NCI-H526 treated with DMSO at 0.1 percent for 48 hours (cell line): ENCODE measurements at regions not wholly inside any gene's neighbourhood (a gene's known extent, or its start where the extent isn't known, plus 50 kb on each side); places are given as distances from the start of the nearest gene placed in this dataset.

Experiments used
- DNase-seq: peaks from one replicate; lab custom pipeline; 2025; lab: John Stamatoyannopoulos, UW

GRCh38 chr6:14031516-14031915, 86.1 kb upstream of the CD83 start:
- DNase-seq, result no peak

GRCh38 chr6:14035071-14035847, 82.3 kb upstream of the CD83 start:
- DNase-seq, result no peak

GRCh38 chr6:14035874-14036273, 81.7 kb upstream of the CD83 start:
- no peak for DNase-seq

- no peak for DNase-seq
Observed at GRCh38 chr6:14036911-14037310, 80.7 kb upstream of the CD83 start.

GRCh38 chr6:14037402-14038277, 79.9 kb upstream of the CD83 start:
- no peak for DNase-seq

GRCh38 chr6:14038467-14039437, 78.8 kb upstream of the CD83 start:
- no peak for DNase-seq

- DNase-seq, result no peak
Observed at GRCh38 chr6:14040042-14040441, 77.5 kb upstream of the CD83 start.

- DNase-seq, result peak; percentile 53
Observed at GRCh38 chr6:14046476-14047068, 71.0 kb upstream of the CD83 start.

- DNase-seq, result no peak
Observed at GRCh38 chr6:14047151-14047740, 70.3 kb upstream of the CD83 start.

- DNase-seq, result no peak
Observed at GRCh38 chr6:14048837-14049236, 68.7 kb upstream of the CD83 start.

- no peak for DNase-seq
Observed at GRCh38 chr6:14051355-14051754, 66.2 kb upstream of the CD83 start.

GRCh38 chr6:14053811-14054210, 63.8 kb upstream of the CD83 start:
- DNase-seq, result no peak

GRCh38 chr6:14055541-14055940, 62.0 kb upstream of the CD83 start:
- DNase-seq, result peak; percentile 22

GRCh38 chr6:14058029-14058695, 59.4 kb upstream of the CD83 start:
- DNase-seq, result no peak

GRCh38 chr6:14058735-14059134, 58.8 kb upstream of the CD83 start:
- no peak for DNase-seq

GRCh38 chr6:14059791-14060436, 57.7 kb upstream of the CD83 start:
- DNase-seq, result no peak

GRCh38 chr6:14060971-14061370, 56.6 kb upstream of the CD83 start:
- DNase-seq, result no peak

GRCh38 chr6:14061643-14062042, 55.9 kb upstream of the CD83 start:
- DNase-seq, result no peak

- DNase-seq, result no peak
Observed at GRCh38 chr6:14062345-14063029, 55.1 kb upstream of the CD83 start.

GRCh38 chr6:14063756-14064155, 53.8 kb upstream of the CD83 start:
- no peak for DNase-seq
